Mucosa of descending colon (tissue), 3 donors: ENCODE measurements at regions not wholly inside any gene's neighbourhood (a gene's known extent, or its start where the extent isn't known, plus 50 kb on each side); places are given as distances from the start of the nearest gene placed in this dataset.

Source experiments
- ATAC-seq: fragments of 200-7000 bp; cut with Tn5 transposase; one replicate; pipeline ENCODE4 v1.9.1; 2020; ENCODE audit warnings: mild to moderate bottlenecking, moderate library complexity
- DNase-seq, 3 donors: peaks; one replicate each; pipeline ENCODE4 v3.0.0-alpha.2; 2020
- H3K36me3 ChIP-seq: fragments of 200-600 bp; one replicate; pipeline ENCODE4 v1.8.0; 2021; ENCODE audit warnings: low read depth, mild to moderate bottlenecking
- H3K4me1 ChIP-seq: fragments of 200-600 bp; one replicate; pipeline ENCODE4 v1.8.0; 2021; ENCODE audit warnings: low read depth, mild to moderate bottlenecking
- H3K4me3 ChIP-seq: fragments of 200-600 bp; one replicate; pipeline ENCODE4 v1.8.0; 2021; ENCODE audit warnings: mild to moderate bottlenecking
- H3K9me3 ChIP-seq: fragments of 200-600 bp; one replicate; pipeline ENCODE4 v1.8.0; 2021; ENCODE audit warnings: mild to moderate bottlenecking
- intact Hi-C, 2 donors: fragments of 100-400 bp; cut with DNase I in 1 of 2; cut with micrococcal nuclease in 1 of 2; formaldehyde crosslinking; loops; one replicate each; pipeline versions ENCODE4 v1.11.0 to v1.11.1; 2022; cut with DNase I, micrococcal nuclease
- TF ChIP-seq, protein P1 (sequence below): fragments of 200-600 bp; IDR thresholded peaks from one replicate; pipeline ENCODE4 v1.8.0; 2022; ENCODE audit warnings: antibody characterized with exemption, mild to moderate bottlenecking
- donor health status: DM: no; HTN: no; CAD: no; lungs with moderate emphysema.
- donor health status: DM: no; HTN: no; CAD: no.
- donor health status: DM: no; HTN: yes; CAD: no.

DNA sequence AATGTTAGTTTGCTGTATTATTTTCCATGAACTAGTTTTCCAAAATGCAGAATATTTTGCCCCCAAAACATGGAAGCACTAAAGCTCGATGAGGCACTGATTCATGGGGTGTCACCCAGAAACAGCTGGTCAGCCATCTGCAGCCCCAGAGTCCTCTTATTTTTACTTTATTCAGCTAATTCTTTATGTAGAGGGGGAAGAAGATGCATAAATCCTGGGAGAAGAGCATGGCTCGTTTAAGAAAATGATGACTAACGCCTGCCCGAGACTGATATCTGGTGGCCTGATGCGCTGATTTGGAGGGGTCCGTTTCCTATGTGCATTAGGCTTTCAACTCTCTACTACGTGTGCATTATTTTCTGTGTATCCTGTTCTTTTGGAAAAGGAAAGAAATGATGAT lies 390.3 kb upstream of the MEF2C start:
- ATAC-seq (no peak), DNase-seq (no peak)
- Histone ChIP-seq H3K9me3 (no peaks in the 10 kb centered on the region), H3K4me1 (no peaks in the 10 kb centered on the region), H3K36me3 (no peaks in the 10 kb centered on the region), H3K4me3 (no peak overlapping the region)
- intact Hi-C loops = no loop called here
- TF ChIP-seq, protein P1, sequence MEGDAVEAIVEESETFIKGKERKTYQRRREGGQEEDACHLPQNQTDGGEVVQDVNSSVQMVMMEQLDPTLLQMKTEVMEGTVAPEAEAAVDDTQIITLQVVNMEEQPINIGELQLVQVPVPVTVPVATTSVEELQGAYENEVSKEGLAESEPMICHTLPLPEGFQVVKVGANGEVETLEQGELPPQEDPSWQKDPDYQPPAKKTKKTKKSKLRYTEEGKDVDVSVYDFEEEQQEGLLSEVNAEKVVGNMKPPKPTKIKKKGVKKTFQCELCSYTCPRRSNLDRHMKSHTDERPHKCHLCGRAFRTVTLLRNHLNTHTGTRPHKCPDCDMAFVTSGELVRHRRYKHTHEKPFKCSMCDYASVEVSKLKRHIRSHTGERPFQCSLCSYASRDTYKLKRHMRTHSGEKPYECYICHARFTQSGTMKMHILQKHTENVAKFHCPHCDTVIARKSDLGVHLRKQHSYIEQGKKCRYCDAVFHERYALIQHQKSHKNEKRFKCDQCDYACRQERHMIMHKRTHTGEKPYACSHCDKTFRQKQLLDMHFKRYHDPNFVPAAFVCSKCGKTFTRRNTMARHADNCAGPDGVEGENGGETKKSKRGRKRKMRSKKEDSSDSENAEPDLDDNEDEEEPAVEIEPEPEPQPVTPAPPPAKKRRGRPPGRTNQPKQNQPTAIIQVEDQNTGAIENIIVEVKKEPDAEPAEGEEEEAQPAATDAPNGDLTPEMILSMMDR = no peak

DNA sequence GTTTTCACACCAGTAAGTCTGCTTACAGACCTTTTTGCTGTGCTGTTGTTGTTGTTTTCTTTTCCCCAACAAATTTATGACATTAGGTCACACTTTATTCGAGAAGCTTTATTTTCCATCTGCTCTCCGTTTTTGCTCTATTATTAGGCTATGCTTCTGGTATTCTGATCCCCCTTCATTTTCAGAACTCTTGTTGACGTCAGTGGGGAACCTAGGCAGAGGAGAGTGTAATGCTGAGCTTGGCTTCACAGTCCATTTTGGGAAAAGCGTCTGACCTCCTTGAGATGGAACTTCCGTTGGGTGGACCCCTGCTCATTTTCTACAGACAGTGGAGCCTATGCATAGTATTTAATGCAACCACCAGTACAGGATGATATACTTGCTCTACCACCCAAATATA lies 387.9 kb upstream of the MEF2C start:
- intact Hi-C loops = no loop called here
- Histone ChIP-seq H3K4me3 (no peak overlapping the region), H3K4me1 (no peaks in the 10 kb centered on the region), H3K9me3 (no peaks in the 10 kb centered on the region), H3K36me3 (no peaks in the 10 kb centered on the region)
- no peak for DNase-seq
- no peak for ATAC-seq
- TF ChIP-seq, protein P1 = no peak

DNA sequence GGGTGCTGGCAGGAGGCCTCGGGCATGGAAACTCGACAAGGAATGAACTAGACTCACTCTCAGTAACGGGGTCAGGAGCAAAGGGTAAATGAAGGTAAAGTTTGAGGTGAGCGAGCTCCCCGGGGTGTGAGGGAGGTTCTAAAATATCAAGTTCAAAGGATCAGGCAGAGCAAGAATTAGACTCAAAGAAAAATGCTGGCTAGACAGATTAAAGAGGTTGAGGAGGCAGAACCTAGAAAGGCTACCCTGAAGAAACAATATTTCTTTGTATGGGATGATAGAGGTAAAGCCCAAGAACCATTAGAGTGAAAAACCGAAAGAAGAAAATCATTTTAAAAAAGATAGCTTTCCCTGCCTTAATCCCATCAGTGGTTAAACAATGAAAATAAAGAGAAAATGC lies 386.7 kb upstream of the MEF2C start:
- intact Hi-C loops = no loop called here
- Histone ChIP-seq H3K36me3 (no peaks in the 10 kb centered on the region), H3K4me3 (no peak overlapping the region), H3K9me3 (no peaks in the 10 kb centered on the region), H3K4me1 (no peaks in the 10 kb centered on the region)
- no peak for ATAC-seq
- TF ChIP-seq, protein P1 = no peak
- DNase-seq = no peak

DNA sequence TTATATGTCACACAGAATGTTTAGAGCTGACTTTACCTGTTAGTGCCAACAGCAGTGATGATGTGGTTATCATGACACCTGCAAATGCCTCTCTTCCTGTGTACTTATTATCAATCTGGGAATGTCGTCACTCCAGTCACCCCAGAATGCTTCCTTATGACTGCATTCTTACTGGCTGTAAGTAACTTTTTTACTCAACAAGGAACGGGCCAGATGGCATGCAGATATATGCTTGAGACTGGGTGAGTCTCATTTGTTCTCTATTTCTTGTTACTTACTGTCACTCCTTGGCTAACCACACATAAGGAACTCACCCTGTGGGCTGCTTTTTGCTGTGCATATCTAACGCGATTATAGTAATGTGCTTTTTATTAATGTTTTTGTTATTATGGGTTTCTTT lies 385.5 kb upstream of the MEF2C start:
- intact Hi-C loops = no loop called here
- no peak overlapping the region for H3K4me3 ChIP-seq
- H3K4me1 ChIP-seq = no peaks in the 10 kb centered on the region
- TF ChIP-seq, protein P1 = no peak
- DNase-seq = peak in 1 of 3 donors; percentile 27
- ATAC-seq = peak; percentile 38
- H3K36me3 ChIP-seq = no peaks in the 10 kb centered on the region
- no peaks in the 10 kb centered on the region for H3K9me3 ChIP-seq

DNA sequence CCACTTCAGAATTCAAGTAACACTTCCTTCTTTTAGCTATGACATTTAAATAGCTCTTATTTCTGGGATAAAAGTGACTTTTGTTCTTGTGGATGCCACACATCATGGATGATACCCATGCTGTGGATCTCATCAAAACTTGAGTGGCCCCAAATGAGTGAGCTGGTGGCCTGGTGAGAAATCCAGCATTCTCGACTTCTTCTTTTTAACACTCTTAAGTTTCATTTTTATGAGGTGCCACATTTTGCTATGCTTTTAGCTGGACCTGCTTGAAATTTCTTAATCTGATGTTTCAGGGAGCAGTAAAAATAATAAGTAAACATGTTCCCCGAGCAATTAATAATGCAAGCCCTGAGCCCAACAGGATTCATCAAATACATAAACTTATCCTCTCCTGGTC lies 384.8 kb upstream of the MEF2C start:
- no peak for ATAC-seq
- no peak overlapping the region for H3K4me3 ChIP-seq
- no peak for DNase-seq

More for the DNA sequence above, 384.8 kb upstream of the MEF2C start:
- TF ChIP-seq, protein P1 = no peak
- Histone ChIP-seq H3K4me1 (no peaks in the 10 kb centered on the region), H3K9me3 (no peaks in the 10 kb centered on the region), H3K36me3 (no peaks in the 10 kb centered on the region)
- intact Hi-C loops = no loop called here
